Erythroblast (primary cell): ENCODE measurements at regions not wholly inside any gene's neighbourhood (a gene's known extent, or its start where the extent isn't known, plus 50 kb on each side); places are given as distances from the start of the nearest gene placed in this dataset.

ENCODE experiments used
- GATA1 ChIP-seq: IDR thresholded peaks from 2 replicates; pipeline ENCODE4 v1.6.1; 2011; ENCODE audit warnings: low read depth, mild to moderate bottlenecking, control low read depth, low read length, moderate library complexity
- POLR2A ChIP-seq: IDR thresholded peaks from 2 replicates; pipeline ENCODE4 v1.6.1; 2011; ENCODE audit warnings: mild to moderate bottlenecking, low read length

DNA sequence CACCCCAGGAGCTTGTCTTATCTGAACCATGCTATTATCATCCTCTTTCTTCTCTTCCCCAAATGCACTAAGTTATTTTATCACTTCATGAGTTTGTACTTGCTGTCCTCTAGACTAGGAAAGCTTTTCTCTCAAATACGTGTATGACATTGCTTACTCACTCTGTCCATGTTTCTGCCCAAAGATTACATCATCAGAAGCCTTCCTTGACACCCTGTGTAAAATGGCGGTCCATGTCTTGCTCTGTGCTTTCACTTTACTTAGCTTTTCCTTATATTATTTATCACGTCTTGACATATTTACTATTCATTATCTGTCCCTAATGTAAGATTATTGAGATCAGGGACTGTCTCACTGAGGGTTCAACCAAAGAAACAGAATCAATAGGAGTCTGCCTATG is 196.1 kb upstream of the ZEB2 start:
- TF ChIP-seq POLR2A: no peak
- no peak for TF ChIP-seq GATA1
